ENCODE measurements at regions not wholly inside any gene's neighbourhood (a gene's known extent, or its start where the extent isn't known, plus 50 kb on each side); places are given as distances from the start of the nearest gene placed in this dataset.
"Not testable (repeated sequence)": the region's sequence is repeated elsewhere in the genome, so short reads cannot be mapped to it uniquely, and the experiment has no call there.

- no peak for DNase-seq
Observed at GRCh38 chr6:882084-882598, 189.2 kb upstream of the EXOC2 start.

DNA sequence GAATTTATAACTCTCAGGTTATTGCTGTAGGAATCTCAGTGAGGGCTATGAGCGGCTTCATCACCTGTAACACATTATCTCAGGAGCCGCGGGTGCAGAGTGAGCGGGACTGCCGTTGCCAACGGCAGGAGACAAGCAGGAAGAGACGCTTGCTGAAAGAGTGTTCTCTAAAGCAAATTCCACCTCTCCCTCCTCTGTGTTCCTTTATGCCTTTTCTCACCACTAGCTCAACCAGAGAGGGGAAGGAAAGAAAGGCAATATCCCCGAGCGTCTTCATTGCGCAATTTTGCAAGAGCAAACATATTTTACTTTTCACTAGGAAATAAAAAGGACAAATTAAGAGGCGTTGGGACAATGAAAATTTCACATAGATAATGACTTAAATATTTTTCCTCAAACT, 185.2 kb upstream of the EXOC2 start:
- no peak for DNase-seq

DNA sequence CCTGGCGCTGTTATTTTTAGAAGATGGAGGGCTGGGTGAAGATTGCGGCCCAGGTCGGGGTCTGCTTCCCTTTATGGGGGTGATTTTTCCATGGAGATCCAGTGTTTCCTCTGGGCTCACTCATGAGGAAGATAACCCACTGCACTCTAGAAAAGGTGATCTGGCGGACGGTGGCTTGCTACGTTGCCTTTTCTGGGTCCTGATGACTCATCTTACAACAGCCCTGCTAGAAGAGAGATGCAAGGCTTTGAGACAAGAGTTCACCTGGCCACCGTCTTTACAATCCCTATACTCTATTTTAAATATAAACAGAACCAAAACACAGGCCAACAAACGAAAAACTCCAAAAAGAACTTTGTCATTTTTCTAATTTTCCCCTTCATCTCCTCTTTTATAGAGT, 182.1 kb upstream of the EXOC2 start:
- DNase-seq, result no peak

DNA sequence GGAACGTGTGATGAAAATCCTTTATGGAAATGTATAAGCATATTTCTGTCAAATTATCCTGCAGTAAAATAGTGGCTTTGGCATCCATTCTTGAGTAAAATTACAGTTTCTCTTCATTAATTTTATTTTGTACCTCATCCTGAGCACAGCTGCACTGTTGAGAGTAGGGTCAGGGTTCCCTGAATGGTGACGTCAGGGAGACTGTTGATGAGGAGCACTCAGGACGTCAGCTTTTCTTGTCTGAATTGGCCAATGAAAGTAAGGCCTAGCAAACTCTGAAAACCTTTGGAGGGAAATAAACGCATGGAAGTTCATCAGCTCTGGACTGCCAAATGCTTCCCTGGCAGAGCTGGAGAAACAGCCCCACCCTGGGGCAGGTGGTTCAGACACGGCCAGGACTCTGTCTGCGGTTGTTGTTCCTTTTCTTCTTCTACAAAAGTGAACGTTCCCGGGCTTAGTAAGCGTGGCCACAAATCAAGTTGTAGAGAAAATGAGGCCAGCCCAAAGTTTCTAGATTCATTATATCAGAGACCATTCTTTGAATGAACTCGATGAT, 179.7 kb upstream of the EXOC2 start:
- no peak for DNase-seq

DNA sequence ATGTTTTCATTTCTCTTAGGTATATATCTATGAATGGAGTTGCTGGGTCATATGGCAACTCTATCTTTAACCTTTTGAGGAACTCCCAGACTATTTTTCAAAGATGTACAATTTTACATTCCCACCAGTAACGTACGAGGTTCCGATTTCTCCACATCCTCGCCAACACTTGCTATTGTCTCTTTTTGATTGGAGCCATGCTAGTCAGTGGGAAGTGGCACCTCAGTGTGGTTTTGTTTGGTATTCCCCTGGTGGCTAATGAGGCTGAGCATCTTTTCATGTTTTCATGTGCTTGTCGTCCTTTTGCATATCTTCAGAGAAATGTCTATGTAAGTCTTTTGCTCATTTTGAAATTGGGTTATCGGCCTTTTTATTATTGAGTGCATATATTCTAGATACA, 178.6 kb upstream of the EXOC2 start:
- DNase-seq, result no peak

GRCh38 chr6:870096-870495, 177.2 kb upstream of the EXOC2 start:
- no peak for DNase-seq

DNA sequence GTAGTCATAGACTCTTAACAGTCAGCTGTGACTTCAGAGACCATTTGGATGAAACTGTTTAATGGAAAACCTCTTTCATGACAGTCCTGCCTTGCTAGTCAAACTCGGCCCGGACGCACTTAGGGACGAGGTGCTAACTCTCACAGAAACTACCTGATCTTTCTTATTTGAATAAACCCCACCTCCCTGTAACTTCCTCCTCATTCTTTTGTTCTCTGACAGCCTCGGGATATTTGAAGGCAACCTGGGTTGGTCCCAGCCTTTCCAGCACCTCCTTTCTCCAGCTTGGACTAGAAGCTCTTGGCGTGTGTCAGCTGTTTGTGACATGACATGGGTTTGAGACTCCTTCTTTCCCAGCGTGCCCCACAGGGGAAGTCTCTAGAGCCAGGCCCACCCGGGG, 175.3 kb upstream of the EXOC2 start:
- DNase-seq, result no peak

GRCh38 chr6:867378-867777, 174.4 kb upstream of the EXOC2 start:
- no peak for DNase-seq

DNA sequence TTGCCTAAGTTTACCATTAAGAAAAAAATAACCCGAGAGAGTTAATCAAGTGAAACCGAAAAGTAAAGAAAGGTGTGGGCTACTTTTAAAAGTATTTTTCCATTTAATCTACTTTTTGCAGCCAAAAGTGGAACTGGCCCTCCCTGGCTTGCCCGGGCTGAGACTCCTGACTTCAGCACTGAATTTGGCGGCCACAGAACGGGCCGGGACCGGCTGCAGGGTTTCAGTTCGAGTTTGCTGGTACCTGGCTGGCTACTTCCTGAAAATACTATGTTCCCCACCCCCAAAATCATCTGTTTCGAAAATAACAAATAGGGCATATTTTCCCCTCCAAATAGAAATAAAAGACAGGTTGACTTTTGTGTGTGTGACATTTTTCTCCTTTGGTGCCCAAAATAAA, 173.4 kb upstream of the EXOC2 start:
- DNase-seq, result no peak

- DNase-seq, result no peak
Observed at GRCh38 chr6:865846-866245, 172.9 kb upstream of the EXOC2 start.

- no peak for DNase-seq
Observed at GRCh38 chr6:863831-864230, 170.9 kb upstream of the EXOC2 start.

- DNase-seq, result not testable (repeated sequence)
Observed at GRCh38 chr6:863127-863526, 170.2 kb upstream of the EXOC2 start.

- DNase-seq, result no peak
Observed at GRCh38 chr6:859936-860335, 167.0 kb upstream of the EXOC2 start.

GRCh38 chr6:854406-855118, 161.6 kb upstream of the EXOC2 start:
- DNase-seq, result no peak

- DNase-seq, result not testable (repeated sequence)
Observed at GRCh38 chr6:852216-852615, 159.3 kb upstream of the EXOC2 start.

GRCh38 chr6:849075-849506, 156.2 kb upstream of the EXOC2 start:
- no peak for DNase-seq

- DNase-seq, result no peak
Observed at GRCh38 chr6:845566-845965, 152.6 kb upstream of the EXOC2 start.

DNA sequence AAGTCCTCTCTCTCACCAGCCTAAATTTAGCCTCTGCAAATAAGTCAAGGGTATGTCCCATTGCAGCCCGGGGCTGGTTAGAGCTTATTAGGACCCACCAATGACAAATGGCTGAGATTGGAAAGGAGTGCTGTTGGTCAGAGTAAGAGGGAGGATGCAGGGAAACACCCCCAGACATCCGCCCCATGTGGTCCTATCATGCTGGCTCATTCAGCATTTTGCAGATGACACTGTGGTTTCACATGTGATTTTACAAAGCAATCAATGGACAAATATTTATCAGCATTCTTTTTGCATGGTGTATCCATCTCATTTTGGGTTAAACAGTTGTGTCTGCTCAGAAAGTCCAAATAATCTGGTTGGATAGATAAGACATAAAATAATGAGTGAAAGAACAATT, 152.2 kb upstream of the EXOC2 start:
- DNase-seq, result no peak

DNA sequence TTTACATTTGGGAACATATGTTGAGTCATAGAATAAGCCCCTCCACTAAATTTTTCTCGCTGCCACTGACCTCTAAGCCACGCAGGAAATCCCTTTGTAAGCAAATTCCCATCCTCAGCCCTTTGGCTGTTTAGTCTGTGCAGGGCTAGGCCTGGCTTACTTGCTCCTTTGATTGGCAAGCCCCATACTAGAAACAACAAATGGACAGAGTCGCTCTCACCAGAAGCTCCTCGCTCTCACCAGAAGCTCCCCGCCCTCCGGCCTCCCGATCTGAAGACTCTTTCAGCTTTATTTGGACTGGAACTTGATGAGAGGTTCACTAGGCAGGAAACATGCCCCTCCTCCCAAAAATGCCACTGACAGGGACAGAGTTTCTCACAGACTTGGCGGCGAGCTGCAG, 149.2 kb upstream of the EXOC2 start:
- no peak for DNase-seq

- no peak for DNase-seq
Observed at GRCh38 chr6:841569-841968, 148.6 kb upstream of the EXOC2 start.

- DNase-seq, result no peak
Observed at GRCh38 chr6:839201-839600, 146.3 kb upstream of the EXOC2 start.

DNA sequence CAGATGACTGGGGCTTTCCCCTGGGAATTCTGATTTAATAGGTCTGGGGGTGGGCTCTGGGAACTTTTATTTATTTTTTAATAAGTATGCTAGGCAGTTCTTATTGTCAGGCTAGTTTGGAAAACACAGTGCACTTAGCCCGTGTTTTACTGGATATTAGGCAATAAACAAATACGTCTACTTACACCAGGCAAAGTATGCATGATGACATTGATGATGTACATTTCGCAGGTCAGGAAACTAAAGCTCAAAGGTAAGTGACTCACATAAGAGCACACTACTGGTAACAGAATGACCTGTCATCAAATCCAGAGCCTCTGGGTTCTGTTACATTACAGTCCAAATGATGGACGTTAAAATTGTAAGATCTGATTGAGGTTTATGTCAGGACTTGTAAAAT, 144.4 kb upstream of the EXOC2 start:
- DNase-seq, result no peak

- DNase-seq, result no peak
Observed at GRCh38 chr6:836276-836853, 143.4 kb upstream of the EXOC2 start.

DNA sequence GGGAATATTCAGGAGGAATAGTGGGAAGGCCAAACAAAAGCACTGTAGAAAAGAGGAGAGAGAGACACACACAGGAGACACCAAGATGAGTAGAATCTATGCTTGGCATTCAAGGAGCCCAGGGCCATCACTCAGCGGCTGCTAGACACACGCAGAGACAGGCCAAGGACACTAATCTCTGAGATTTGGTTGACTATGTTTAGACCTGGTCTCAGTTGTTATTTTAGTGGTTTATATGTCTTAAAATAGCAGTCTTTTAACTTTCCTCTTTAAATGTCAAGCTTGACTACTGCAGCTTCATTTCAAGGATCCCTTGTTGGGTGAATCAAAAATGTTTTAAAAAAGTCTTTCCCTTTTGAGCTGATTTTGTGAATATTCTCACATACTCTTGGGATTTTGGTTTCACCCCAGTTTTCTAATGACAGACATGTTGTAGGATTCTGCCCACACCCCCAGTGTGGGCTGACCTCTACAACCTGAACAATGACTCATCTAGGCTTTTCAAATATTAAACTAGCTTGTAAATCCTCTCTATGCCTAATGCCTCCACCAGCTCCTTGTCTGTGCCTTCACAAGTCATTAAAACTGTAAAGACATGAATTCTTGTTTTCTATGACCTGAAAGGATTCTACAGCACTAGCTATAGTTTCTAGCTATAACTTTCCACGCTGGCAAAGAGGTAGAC, 142.7 kb upstream of the EXOC2 start:
- DNase-seq, result no peak
